SK-N-SH (cell line): ENCODE measurements at regions not wholly inside any gene's neighbourhood (a gene's known extent, or its start where the extent isn't known, plus 50 kb on each side); places are given as distances from the start of the nearest gene placed in this dataset.

Experiments
- CTCF ChIP-seq: fragments of 200-600 bp; sonication (generic); IDR thresholded peaks from 2 replicates; pipeline ENCODE4 v1.6.1; 2017; ENCODE audit warnings: antibody characterized with exemption, mild to moderate bottlenecking, moderate library complexity
- ELF1 ChIP-seq: IDR thresholded peaks from 2 replicates; pipeline ENCODE4 v1.4.0; 2012
- FOXM1 ChIP-seq: IDR thresholded peaks from 2 replicates; pipeline ENCODE4 v1.4.0; 2012; ENCODE audit warnings: low read depth, mild to moderate bottlenecking
- GABPA ChIP-seq: IDR thresholded peaks from 2 replicates; pipeline ENCODE4 v1.4.0; 2012; ENCODE audit warnings: low read depth, mild to moderate bottlenecking
- JUND ChIP-seq: IDR thresholded peaks from 2 replicates; pipeline ENCODE4 v1.4.0; 2012
- MXI1 ChIP-seq: IDR thresholded peaks from 2 replicates; pipeline ENCODE4 v1.6.1; 2012; ENCODE audit warnings: mild to moderate bottlenecking, low read depth, low read length, improper control_type of control experiment
- RAD21 ChIP-seq: IDR thresholded peaks from 2 replicates; pipeline ENCODE4 v1.6.1; 2012; ENCODE audit warnings: mild to moderate bottlenecking, low read length
- REST ChIP-seq: IDR thresholded peaks from 2 replicates; pipeline ENCODE4 v1.6.1; 2012; ENCODE audit warnings: mild to moderate bottlenecking, low read depth, low read length, moderate library complexity

- no peak for TF ChIP-seq CTCF
- no peak for TF ChIP-seq ELF1
- no peak for TF ChIP-seq FOXM1
- TF ChIP-seq REST: no peak
- no peak for TF ChIP-seq JUND
- no peak for TF ChIP-seq MXI1
- no peak for TF ChIP-seq GABPA
- no peak for TF ChIP-seq RAD21
Measured at GRCh38 chr10:4301291-4302045, 516.5 kb upstream of the KLF6 start.
